Progenitor cell of endocrine pancreas (in vitro differentiated cells): ENCODE measurements at regions not wholly inside any gene's neighbourhood (a gene's known extent, or its start where the extent isn't known, plus 50 kb on each side); places are given as distances from the start of the nearest gene placed in this dataset.
"Not testable (repeated sequence)": the region's sequence is repeated elsewhere in the genome, so short reads cannot be mapped to it uniquely, and the experiment has no call there.

Experiments
- DNase-seq: peaks from one replicate; pipeline ENCODE4 v3.0.0; 2021; ENCODE audit warnings: low spot score; ENCODE audit not compliant: unreplicated experiment
- H3K27ac Mint-ChIP-seq: 2 replicates; pipeline ENCODE4 v1.8.0; 2021; ENCODE audit warnings: mild to moderate bottlenecking, moderate library complexity, mixed read lengths
- H3K27me3 Mint-ChIP-seq: 2 replicates; pipeline ENCODE4 v1.8.0; 2021; ENCODE audit warnings: mixed read lengths
- H3K36me3 Mint-ChIP-seq: 2 replicates; pipeline ENCODE4 v1.8.0; 2022; ENCODE audit warnings: mixed read lengths; ENCODE audit not compliant: insufficient read depth
- H3K4me1 Mint-ChIP-seq: 2 replicates; pipeline ENCODE4 v1.8.0; 2021; ENCODE audit warnings: low read depth, mixed read lengths
- H3K4me3 Mint-ChIP-seq: 2 replicates; pipeline ENCODE4 v1.8.0; 2021; ENCODE audit warnings: low read depth, mild to moderate bottlenecking, moderate library complexity, mixed read lengths
- H3K9me3 Mint-ChIP-seq: 2 replicates; pipeline ENCODE4 v1.8.0; 2021; ENCODE audit warnings: low read depth, mixed read lengths
- TF ChIP-seq, protein P1 (sequence below): fragments of 200-600 bp; sonication (generic); IDR thresholded peaks from one replicate; pipeline ENCODE4 v1.5.0; 2021; ENCODE audit warnings: antibody characterized with exemption, mild to moderate bottlenecking; ENCODE audit not compliant: unreplicated experiment

DNA sequence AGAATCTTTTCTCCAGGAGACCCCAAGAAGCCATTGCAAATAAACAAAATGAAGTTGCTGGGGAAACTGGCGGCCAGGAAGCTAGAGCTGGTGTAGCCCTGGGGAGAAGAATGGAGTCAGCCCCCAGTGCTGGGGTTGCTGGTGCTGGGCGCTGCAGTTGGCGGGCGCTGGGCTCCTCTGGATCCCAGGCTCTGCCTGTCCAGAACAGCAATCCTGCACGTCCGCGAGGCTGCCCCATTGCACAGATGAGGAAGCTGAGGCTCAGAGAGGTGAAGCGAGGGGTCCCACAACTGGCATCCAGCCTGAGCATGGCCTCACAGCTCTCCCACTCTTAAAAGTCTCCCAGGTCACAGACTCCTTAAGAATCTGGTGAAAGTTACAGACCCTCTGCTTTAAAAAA lies 161.1 kb downstream of the OR4M2 start:
- H3K4me1 Mint-ChIP-seq: no peaks in the 10 kb centered on the region
- no peaks in the 10 kb centered on the region for H3K27me3 Mint-ChIP-seq
- DNase-seq: no peak
- peaks cover 26% of the 10 kb centered on the region for H3K36me3 Mint-ChIP-seq
- no peak overlapping the region for H3K27ac Mint-ChIP-seq
- TF ChIP-seq, protein P1, sequence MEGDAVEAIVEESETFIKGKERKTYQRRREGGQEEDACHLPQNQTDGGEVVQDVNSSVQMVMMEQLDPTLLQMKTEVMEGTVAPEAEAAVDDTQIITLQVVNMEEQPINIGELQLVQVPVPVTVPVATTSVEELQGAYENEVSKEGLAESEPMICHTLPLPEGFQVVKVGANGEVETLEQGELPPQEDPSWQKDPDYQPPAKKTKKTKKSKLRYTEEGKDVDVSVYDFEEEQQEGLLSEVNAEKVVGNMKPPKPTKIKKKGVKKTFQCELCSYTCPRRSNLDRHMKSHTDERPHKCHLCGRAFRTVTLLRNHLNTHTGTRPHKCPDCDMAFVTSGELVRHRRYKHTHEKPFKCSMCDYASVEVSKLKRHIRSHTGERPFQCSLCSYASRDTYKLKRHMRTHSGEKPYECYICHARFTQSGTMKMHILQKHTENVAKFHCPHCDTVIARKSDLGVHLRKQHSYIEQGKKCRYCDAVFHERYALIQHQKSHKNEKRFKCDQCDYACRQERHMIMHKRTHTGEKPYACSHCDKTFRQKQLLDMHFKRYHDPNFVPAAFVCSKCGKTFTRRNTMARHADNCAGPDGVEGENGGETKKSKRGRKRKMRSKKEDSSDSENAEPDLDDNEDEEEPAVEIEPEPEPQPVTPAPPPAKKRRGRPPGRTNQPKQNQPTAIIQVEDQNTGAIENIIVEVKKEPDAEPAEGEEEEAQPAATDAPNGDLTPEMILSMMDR: no peak
- peaks cover 57% of the 10 kb centered on the region for H3K9me3 Mint-ChIP-seq
- H3K4me3 Mint-ChIP-seq: no peak overlapping the region

DNA sequence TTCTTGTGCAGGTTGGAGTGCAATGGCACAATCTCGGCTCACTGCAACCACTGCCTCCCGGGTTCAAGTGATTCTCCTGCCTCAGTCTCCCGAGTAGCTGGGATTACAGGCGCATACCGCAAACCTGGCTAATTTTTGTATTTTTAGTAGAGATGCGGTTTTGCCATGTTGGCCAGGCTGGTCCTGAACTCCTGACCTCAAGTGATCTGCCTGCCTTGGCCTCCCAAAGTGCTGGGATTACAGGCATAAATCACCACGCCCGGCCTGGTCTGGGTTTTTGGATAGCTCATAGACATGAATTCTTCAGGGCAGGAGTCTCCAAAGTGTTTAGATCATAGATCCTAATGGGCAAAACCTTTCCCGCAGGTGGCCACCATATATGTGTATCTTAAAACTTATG lies 162.0 kb downstream of the OR4M2 start:
- H3K27me3 Mint-ChIP-seq, H3K4me1 Mint-ChIP-seq, H3K27ac Mint-ChIP-seq, DNase-seq, H3K4me3 Mint-ChIP-seq: not testable (repeated sequence)
- Mint-ChIP-seq H3K36me3 (peaks cover 23% of the 10 kb centered on the region), H3K9me3 (peaks cover 57% of the 10 kb centered on the region)

DNA sequence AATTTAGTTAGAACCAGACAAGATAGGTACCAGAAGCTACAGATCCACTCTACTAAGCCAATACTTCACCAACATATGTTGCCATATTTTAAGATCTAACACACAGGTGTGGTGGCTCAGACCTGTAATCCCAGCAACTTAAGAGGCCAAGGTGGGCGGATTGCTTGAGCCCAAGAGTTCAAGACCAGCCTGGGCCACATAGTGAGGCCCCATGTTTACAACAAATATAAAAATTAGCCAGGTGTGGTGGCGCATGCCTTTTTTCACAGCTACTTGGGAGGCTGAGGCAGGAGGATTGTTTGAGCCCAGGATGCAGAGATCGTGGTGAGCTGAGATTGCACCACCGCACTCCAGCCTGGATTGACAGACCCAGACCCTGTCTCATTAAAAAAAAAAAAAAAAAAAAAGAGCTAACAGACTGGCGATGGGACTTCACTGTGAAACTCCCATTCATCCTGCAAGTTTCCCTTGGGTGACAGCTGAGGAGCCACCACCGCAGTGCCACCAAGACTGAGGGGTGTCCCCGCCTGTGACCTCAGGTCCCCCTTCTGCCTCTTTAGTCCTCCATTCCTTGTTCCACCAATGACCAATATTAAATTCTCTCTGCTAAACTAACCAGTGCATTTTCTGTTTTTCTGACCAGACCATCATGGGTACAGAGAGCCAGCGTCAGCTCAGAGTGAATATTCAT lies 163.3 kb downstream of the OR4M2 start:
- H3K4me1 Mint-ChIP-seq: no peaks in the 10 kb centered on the region
- TF ChIP-seq, protein P1: no peak
- peaks cover 59% of the 10 kb centered on the region for H3K9me3 Mint-ChIP-seq
- H3K27me3 Mint-ChIP-seq: no peaks in the 10 kb centered on the region
- no peak overlapping the region for H3K4me3 Mint-ChIP-seq
- no peak overlapping the region for H3K27ac Mint-ChIP-seq
- no peak for DNase-seq
- H3K36me3 Mint-ChIP-seq: peaks cover 22% of the 10 kb centered on the region

DNA sequence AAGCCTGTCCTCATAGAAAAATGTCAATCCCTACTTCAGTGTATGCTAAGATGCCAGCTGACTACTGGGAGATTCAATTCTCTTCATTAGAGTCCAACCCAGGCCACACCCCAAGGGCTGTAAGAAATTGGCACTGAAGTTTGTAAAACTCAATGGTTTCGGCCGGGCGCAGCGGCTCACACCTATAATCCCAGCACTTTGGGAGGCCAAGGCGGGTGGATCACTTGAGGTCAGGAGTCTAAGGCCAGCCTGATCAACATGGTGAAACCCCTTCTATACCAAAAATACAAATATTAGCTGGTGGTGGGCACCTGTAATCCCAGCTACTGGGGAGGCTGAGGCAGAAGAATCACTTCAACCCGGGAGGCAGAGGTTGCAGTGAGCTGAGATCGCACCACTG lies 169.2 kb downstream of the OR4M2 start:
- H3K27ac Mint-ChIP-seq, DNase-seq, H3K4me1 Mint-ChIP-seq, H3K4me3 Mint-ChIP-seq, H3K27me3 Mint-ChIP-seq: not testable (repeated sequence)
- Mint-ChIP-seq H3K36me3 (peaks cover 22% of the 10 kb centered on the region), H3K9me3 (peaks cover 69% of the 10 kb centered on the region)

DNA sequence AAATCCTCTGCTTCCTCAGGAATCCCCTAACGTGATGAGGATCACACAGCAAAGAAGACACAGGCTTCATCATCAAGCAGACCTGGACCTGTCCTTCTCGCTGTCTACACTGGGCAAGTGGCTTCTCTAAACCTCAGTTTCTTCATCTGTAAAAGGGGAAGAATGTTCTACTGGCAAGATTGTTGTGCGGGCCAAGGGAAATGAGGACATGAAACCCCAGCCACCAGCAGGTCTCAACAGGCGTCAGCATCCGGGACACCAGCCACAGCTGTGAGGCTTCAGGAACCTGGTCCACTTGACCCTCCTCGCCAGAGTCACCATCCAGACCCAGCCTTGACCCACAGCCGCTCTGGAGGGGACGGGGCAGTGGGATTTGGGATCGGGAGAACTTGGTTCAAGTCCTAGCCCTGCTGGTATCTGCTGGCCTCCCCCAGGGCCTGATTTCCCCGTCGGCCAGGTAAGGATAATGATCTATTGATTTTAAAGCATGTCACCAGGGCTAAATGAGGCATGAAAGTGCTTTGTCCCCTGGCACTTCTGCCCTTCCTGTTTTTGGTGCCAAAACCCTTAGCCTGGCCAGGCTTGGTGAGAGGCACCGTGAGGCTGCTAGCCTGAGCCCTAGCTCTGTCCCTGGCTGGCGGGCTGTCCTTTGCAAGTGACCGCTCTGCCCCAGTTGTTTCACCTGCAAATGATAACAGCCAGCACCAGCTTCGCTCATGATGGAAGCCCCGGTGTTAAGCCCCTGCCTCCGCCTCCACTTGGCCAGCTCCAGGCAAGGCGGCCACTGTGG lies 170.4 kb downstream of the OR4M2 start:
- not testable (repeated sequence) for DNase-seq, H3K4me3 Mint-ChIP-seq, H3K4me1 Mint-ChIP-seq, H3K27ac Mint-ChIP-seq, H3K27me3 Mint-ChIP-seq
- Mint-ChIP-seq H3K36me3 (peaks cover 21% of the 10 kb centered on the region), H3K9me3 (peaks cover 74% of the 10 kb centered on the region)

DNA sequence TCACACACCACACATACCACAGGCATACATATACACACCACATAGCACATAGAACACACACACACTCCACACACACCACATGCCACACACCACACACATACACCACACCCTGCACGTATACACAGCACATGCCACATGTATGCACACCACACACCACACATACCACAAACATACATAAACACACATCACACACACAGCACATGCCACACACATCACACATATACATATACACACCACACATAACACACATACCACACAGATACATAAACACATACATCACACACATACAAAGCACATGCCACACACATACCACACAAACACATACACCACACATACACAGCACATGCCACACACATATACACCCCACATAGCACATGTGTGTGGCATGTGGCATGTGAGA lies 171.1 kb downstream of the OR4M2 start:
- H3K27ac Mint-ChIP-seq: no peak overlapping the region
- peaks cover 75% of the 10 kb centered on the region for H3K9me3 Mint-ChIP-seq
- H3K4me1 Mint-ChIP-seq: no peaks in the 10 kb centered on the region
- H3K36me3 Mint-ChIP-seq: peaks cover 18% of the 10 kb centered on the region
- H3K27me3 Mint-ChIP-seq: no peaks in the 10 kb centered on the region
- no peak overlapping the region for H3K4me3 Mint-ChIP-seq
- DNase-seq: no peak
- TF ChIP-seq, protein P1: no peak

DNA sequence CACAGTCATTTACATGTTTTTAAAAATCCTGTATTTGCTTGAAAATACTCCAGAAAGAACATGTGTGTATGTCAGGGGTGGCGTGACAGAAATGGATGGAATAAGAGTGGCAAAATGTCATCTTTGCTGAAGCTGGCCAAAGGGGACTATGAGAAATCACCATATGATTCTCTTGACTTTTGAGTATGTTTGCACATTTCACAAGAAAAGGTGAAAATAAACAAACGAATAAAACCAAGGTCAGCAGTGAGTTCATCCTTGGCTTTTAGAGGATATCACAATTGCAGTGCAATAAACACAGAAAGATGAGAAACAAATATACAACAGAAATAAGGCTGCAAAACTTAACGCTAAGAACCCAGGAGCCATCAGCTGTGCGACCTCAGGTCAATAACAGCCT lies 171.7 kb downstream of the OR4M2 start:
- H3K4me1 Mint-ChIP-seq, DNase-seq, H3K27me3 Mint-ChIP-seq, H3K4me3 Mint-ChIP-seq, H3K27ac Mint-ChIP-seq: not testable (repeated sequence)
- Mint-ChIP-seq H3K36me3 (peaks cover 18% of the 10 kb centered on the region), H3K9me3 (peaks cover 74% of the 10 kb centered on the region)

DNA sequence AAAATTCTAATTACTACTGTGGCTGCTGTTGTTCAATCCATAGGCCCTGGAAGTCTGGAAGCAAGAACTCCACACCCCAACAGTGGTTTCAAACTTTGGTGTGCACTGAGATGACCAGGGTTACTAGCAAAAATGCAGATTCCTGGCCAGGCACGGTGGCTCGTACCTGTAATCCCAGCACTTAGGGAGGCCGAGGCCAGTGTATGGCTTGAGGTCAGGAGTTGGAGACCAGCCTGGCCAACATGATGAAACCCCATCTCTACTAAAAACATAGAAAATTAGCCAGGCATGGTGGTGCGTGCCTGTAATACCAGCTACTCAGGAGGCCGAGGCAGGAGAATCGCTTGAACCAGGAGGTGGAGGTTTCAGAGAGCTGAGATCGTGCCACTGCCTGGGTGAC lies 172.2 kb downstream of the OR4M2 start:
- not testable (repeated sequence) for H3K4me3 Mint-ChIP-seq, DNase-seq, H3K4me1 Mint-ChIP-seq, H3K27ac Mint-ChIP-seq, H3K27me3 Mint-ChIP-seq
- Mint-ChIP-seq H3K36me3 (peaks cover 18% of the 10 kb centered on the region), H3K9me3 (peaks cover 73% of the 10 kb centered on the region)

DNA sequence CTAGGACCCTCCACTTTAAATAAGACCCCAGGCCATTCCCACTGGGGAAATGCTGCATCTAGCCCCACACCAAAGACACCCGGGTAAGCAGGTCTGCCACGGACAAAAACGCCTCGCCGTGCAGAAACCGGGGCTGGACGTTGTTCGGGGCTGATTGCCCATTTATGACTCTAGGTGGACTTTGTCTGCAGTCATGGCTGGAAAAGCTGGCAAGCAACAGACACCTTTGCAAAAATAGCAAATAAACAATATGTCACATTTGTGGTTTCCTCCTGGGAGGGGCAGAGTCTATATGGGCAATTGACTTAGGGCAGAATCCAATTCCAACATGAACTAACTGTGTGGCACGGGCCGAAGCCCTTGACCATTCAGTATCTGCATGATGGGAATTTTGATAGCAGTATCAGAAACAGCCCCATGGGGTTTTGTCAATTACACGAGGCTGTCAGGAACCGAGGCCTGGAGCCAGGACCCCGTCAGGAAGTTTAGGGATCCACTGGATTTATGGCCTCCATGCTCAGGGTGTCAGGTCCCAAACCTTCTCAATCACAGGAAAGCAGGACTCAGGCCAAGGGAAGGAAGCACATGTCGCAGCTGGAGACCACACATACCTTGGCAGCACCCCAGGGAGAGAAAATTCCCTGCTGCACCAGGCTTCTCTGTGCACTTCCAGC lies 172.8 kb downstream of the OR4M2 start:
- not testable (repeated sequence) for H3K4me1 Mint-ChIP-seq, DNase-seq, H3K27ac Mint-ChIP-seq, H3K27me3 Mint-ChIP-seq, H3K4me3 Mint-ChIP-seq
- Mint-ChIP-seq H3K36me3 (peaks cover 16% of the 10 kb centered on the region), H3K9me3 (peaks cover 67% of the 10 kb centered on the region)
